ENCODE measurements at regions not wholly inside any gene's neighbourhood (a gene's known extent, or its start where the extent isn't known, plus 50 kb on each side); places are given as distances from the start of the nearest gene placed in this dataset.

DNA sequence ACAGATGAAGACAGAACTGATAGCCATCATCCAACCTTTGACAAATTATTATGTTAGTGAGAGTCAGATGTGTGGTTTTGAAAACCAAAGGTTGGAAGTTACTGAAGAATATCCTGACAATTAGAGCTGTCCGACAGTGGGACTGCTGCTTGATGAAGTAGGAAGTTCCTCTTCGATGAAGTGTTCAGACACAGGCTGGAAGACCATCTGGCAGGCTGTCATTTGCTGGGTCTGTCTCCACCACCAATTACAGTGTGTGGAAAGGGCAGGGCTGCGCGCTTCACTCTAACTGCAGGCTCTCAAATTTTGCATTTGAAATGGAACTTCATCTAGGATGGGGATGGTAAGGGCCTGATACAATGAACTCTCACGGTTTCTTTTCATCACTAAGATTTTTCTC, 313.8 kb downstream of the PIK3C3 start:
- Mint-ChIP-seq H3K27ac (no peak overlapping the region), H3K9me3 (no peaks in the 10 kb centered on the region), H3K36me3 (ENCODE audit: low read depth) (no peaks in the 10 kb centered on the region), H3K27me3 (no peaks in the 10 kb centered on the region), H3K4me1 (no peaks in the 10 kb centered on the region), H3K4me3 (no peak overlapping the region)
- no peak for DNase-seq
- no peak for ATAC-seq

DNA sequence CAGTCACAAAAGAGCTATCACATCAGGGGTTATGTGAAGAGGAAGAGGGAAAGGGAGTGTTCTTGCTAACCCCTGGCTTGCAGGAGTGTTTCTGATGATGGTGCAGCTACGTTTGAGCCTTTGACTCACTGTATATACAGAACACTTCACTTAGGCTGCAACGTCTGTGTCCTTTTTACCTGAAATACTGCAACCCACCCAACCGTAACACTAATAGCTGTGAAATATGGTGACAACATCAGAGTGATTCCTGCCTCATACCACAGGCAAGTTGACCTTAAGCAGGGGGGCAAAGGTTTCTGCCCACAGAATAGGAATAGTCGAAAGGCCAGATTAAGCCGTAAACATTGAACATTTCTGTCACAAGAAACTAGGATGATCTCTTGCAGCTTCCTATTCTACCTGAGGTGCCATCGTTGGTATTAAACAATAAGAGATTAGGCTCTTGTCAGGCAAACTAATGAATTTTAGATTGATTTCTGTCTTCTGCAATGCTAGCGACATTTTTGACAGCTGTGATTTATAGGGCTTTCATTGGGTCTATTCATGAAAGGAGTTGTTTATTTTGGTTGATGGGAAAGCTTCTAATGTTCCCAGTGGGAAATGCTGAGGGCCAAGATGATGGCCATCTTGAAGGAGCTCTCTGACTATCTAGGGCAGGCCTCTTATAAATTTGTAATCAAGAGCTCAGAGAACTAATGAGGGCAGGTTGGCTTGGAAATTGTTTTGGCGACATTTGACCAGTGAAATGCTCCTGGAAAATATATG, 316.8 kb downstream of the PIK3C3 start:
- ATAC-seq (no peak), DNase-seq (no peak)
- Mint-ChIP-seq H3K4me3 (no peak overlapping the region), H3K27ac (no peak overlapping the region), H3K4me1 (no peaks in the 10 kb centered on the region), H3K9me3 (no peaks in the 10 kb centered on the region), H3K36me3 (ENCODE audit: low read depth) (no peaks in the 10 kb centered on the region), H3K27me3 (no peaks in the 10 kb centered on the region)

DNA sequence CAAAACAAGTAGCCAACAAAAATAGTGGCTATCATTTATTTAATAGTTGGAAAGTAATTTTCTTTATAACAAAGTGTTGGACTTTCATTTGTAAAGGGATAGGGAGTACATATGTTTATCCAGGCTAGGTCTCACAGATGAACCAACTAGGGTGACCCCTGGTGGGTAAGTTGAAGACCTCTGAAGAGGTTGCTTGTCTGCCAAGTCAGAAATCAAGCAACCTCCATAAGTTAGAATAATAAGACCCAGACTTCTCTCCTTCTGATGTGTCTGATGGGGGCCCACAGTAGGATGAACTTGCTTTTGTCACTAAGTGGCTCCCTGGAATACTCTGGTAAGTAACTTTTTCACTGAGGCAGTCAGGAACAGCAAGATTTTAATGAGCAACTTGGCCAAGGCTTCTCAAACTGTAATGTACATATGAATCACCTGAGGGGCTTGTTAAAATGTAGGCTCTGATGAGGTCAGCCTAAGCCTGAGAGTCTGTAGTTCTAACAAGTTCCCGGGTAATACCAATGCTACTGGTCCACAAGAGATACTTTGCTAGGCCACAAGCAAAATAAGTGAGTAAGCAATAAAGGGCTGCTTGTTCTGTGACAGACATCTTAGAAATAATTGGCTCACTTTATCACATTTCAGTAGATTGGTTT, 319.6 kb downstream of the PIK3C3 start:
- H3K27me3 Mint-ChIP-seq, result no peaks in the 10 kb centered on the region
- no peak for DNase-seq
- no peaks in the 10 kb centered on the region for H3K4me1 Mint-ChIP-seq
- H3K36me3 Mint-ChIP-seq (ENCODE audit: low read depth), result no peaks in the 10 kb centered on the region
- no peak overlapping the region for H3K27ac Mint-ChIP-seq
- no peak for ATAC-seq
- no peaks in the 10 kb centered on the region for H3K9me3 Mint-ChIP-seq
- no peak overlapping the region for H3K4me3 Mint-ChIP-seq

DNA sequence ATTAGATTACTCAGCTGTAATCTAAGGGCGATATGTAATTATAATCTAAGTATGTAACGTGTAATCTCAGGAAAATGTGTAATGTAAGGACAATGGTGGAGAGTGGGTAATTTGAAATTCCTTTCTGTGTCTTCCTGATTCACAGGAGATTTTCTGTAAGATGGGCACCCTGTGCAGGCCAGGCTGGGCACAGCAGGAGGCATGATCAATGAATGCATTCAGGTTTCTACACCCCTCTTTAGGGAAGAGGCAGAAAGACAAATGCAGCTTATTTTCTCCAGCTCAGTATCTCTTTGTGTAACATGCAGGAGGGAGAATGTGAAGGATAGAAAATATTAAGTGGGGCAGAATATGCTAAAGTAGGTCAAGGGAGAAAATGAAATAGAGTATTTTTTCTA, 320.1 kb downstream of the PIK3C3 start:
- DNase-seq, result no peak
- Mint-ChIP-seq H3K4me1 (no peaks in the 10 kb centered on the region), H3K4me3 (no peak overlapping the region), H3K27ac (no peak overlapping the region), H3K27me3 (no peaks in the 10 kb centered on the region), H3K9me3 (no peaks in the 10 kb centered on the region), H3K36me3 (ENCODE audit: low read depth) (no peaks in the 10 kb centered on the region)
- ATAC-seq, result no peak

DNA sequence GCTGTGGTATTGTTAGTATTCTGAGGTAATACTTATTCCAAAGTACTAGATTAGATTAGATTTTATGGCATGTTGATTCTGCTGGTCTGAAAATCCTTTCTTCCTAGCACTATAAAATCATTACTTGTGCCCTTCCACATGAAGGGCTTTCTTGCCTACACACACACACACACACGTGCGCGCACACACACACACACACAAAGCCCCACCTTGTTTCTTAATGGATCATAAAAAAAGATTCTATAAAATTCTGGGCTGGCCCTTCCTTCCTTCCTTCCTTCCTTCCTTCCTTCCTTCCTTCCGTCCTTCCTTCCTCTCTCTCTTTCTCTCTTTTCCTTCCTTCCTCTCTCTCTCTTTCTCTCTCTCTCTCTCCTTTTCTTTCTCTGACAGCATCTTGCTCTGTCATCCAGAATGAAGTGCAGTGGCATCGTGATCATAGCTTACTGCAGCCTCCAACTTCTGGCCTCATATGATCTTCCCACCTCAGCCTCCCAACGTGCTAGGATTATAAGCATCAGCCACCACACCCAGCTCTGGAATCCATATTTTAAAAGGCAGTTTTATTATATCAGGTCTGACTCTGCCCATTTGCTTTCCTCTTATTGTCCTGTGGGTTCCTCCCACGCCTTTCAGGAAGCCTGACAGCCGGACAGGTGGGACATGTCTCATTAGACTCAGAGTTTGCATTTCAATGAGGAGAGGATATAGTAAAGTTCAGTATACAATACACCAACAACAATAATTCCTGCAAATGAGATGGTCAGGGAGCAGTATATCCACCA, 321.1 kb downstream of the PIK3C3 start:
- Mint-ChIP-seq H3K4me1 (no peaks in the 10 kb centered on the region), H3K4me3 (no peak overlapping the region), H3K36me3 (ENCODE audit: low read depth) (no peaks in the 10 kb centered on the region), H3K27ac (no peak overlapping the region), H3K27me3 (no peaks in the 10 kb centered on the region), H3K9me3 (no peaks in the 10 kb centered on the region)
- ATAC-seq (no peak), DNase-seq (no peak)

DNA sequence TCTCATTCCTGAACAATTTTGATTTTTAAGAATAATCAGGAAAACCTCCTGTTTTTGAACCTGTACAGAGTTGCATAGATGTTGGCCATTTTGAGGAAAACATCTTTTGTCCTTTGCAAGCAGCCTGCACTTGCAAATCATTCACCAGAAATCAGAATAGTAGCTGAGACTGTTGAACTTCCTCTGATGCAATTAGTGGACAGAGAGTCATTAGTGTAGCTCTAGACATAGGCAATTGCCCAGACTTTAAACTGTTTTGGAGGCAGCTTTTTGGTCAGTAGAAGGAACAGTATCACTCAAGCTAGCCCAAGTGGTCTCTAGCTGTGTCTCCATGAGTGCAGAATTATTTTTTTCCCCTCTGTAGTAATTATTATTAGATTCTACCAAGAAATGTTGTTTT, 326.1 kb downstream of the PIK3C3 start:
- Mint-ChIP-seq H3K27me3 (peaks cover 2% of the 10 kb centered on the region), H3K36me3 (ENCODE audit: low read depth) (no peaks in the 10 kb centered on the region), H3K9me3 (no peaks in the 10 kb centered on the region), H3K27ac (no peak overlapping the region), H3K4me3 (no peak overlapping the region), H3K4me1 (no peaks in the 10 kb centered on the region)
- no peak for DNase-seq
- no peak for ATAC-seq

DNA sequence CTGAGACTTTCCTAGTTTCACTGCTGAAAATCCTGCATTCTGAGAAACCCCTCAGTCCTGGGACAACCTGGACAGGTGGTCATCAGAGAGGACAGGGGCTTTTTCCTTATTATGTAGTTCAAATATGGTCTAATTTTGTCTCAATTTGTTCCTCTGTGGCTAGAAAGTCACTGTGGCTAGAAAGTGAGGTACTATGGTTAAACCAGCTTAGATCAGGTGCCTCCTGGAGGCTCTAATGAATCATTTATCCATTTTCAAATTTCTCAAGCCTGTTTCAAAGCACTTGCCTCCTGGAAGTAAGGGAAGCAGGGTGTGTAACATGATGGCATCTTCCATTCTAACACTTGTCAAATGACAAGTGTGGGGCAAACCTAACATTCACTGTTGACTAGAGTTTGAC, 326.8 kb downstream of the PIK3C3 start:
- DNase-seq (no peak), ATAC-seq (no peak)
- H3K9me3 Mint-ChIP-seq, result no peaks in the 10 kb centered on the region
- no peak overlapping the region for H3K27ac Mint-ChIP-seq
- H3K4me3 Mint-ChIP-seq, result no peak overlapping the region
- no peaks in the 10 kb centered on the region for H3K4me1 Mint-ChIP-seq
- H3K27me3 Mint-ChIP-seq, result peaks cover 4% of the 10 kb centered on the region
- H3K36me3 Mint-ChIP-seq (ENCODE audit: low read depth), result no peaks in the 10 kb centered on the region

DNA sequence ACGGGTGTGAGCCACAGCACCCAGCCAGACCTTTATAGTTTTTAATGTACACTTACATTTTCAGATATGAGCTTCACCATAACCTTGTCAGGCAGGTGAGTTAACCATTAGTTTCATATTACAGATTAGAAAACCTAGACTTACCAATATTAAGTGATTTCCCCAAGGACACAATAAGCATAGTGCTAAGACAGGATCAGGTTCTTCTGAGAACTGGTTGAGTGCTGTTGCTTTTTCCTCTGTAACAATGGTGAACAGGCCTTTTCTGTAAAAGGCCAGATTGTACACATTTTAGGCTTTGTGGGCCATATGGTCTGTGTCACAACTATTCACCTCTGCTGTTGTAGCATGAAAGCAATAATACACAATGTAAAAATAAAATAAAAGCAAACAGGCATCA, 332.0 kb downstream of the PIK3C3 start:
- Mint-ChIP-seq H3K36me3 (ENCODE audit: low read depth) (no peaks in the 10 kb centered on the region), H3K4me1 (no peaks in the 10 kb centered on the region), H3K27ac (no peak overlapping the region), H3K4me3 (no peak overlapping the region), H3K27me3 (peaks cover 4% of the 10 kb centered on the region), H3K9me3 (no peaks in the 10 kb centered on the region)
- ATAC-seq (no peak), DNase-seq (no peak)

DNA sequence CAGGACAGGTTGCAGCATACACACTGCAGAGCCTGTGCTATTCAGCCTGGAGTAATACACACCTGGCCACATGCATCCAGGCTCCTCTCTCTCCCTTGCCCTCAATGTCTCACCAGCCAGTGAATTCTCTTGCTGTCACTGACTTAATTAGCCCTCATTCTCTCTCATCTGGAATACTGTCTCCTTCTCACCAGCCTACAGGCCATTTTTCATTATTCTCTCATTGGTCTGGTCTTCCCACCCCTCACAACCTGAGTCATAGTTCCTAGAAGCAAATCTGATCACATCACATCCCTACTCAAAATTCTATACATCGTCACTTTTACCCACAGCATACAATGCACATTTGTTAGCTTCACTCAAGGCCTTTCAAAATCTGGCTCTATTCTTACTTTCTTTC, 333.1 kb downstream of the PIK3C3 start:
- ATAC-seq, result no peak
- H3K27ac Mint-ChIP-seq, result no peak overlapping the region

DNA sequence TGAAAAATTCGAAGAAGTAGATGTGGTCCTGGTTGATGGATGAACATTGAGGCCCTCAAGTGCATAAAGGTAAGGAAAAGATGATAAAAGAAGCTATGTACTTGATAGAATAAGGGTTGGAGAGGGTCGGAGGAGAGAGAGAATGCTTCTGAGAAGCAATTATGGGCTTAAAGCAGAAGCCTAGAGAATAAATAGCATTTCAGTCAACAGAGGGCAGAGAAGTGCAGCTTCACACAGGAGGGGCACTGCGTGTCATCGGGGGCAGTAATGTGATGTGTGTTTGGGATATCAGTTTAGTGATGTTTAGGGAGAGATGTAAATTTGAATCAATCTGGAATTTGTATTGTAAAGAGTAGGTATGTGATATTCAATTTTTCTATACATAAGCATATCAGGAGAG, 334.5 kb downstream of the PIK3C3 start:
- no peak for ATAC-seq

More for the DNA sequence above, 333.1 kb downstream of the PIK3C3 start:
- no peaks in the 10 kb centered on the region for H3K36me3 Mint-ChIP-seq (ENCODE audit: low read depth)
- H3K9me3 Mint-ChIP-seq, result no peaks in the 10 kb centered on the region
- H3K4me1 Mint-ChIP-seq, result no peaks in the 10 kb centered on the region
- no peak for DNase-seq
- H3K27me3 Mint-ChIP-seq, result peaks cover 4% of the 10 kb centered on the region
- no peak overlapping the region for H3K4me3 Mint-ChIP-seq

DNA sequence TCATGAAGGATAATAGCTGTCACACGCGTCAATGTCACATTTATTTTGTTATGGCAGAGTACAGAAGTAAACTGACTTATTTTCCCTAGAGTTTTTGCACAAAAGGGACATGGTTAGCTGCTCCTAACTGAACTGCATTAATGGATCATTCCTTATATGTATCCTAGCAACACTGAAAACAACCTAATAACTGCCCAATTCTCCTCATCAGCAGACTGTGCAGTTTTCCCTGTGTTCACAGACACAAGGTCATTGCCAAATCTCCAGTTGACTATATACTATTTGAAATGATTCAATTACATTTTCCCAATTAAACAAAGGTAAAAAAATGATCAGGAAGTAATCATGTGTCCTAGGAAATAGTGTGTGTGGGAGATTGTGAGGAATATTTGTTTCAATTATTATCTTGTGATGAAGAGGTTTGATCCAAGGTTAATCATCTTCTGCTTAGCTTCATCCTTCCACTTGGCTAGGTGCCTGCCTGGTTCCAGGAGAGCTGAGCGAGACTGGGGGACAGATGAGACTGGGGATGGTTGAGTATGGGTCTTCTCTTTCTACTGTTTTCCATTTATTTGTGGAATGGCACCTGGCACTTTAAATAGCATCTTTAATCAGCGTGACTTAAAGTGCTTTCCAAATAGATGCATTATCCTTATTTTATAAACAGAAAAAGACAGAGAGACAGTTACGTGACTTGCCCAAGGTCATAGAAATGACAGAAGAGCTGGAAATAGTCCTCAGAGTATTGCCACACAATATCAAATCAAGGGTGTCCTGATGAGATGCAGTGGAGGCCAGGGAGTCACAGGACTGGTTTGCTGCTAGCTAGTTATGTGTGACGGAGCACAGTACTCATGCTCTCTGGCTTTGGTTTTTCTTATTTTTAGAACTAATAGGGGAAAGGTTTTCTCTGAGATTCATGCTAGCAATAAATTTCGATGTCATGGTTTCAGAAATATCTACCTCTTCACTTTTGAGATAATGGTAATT, 335.6 kb downstream of the PIK3C3 start:
- H3K27me3 Mint-ChIP-seq, result peaks cover 4% of the 10 kb centered on the region
- no peaks in the 10 kb centered on the region for H3K9me3 Mint-ChIP-seq
- no peaks in the 10 kb centered on the region for H3K4me1 Mint-ChIP-seq
- no peak for DNase-seq
- H3K27ac Mint-ChIP-seq, result no peak overlapping the region
- H3K4me3 Mint-ChIP-seq, result no peak overlapping the region
- no peaks in the 10 kb centered on the region for H3K36me3 Mint-ChIP-seq (ENCODE audit: low read depth)
- no peak for ATAC-seq

More for the DNA sequence above, 334.5 kb downstream of the PIK3C3 start:
- Mint-ChIP-seq H3K4me1 (no peaks in the 10 kb centered on the region), H3K4me3 (no peak overlapping the region), H3K27me3 (peaks cover 4% of the 10 kb centered on the region), H3K9me3 (no peaks in the 10 kb centered on the region), H3K27ac (no peak overlapping the region), H3K36me3 (ENCODE audit: low read depth) (no peaks in the 10 kb centered on the region)
- DNase-seq, result no peak

DNA sequence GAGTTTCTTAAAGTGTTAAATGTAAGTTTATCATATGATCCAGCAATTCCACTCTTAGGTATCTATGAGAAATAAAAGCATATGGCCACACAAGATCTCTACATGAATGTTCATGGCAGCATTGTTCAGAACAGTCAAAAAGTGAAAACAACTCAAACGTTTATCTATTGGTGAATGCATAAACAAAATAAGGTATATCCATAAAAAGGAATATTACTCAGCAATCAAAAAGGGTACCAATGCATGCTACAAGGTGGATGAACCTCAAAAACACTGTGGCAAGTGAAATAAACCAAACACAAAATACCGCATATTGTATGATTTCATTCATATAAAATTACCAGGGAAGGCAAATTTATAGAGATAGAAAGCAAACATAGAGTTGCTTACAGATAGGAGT, 337.6 kb downstream of the PIK3C3 start:
- Mint-ChIP-seq H3K27me3 (no peaks in the 10 kb centered on the region), H3K4me1 (no peaks in the 10 kb centered on the region), H3K4me3 (no peak overlapping the region), H3K9me3 (no peaks in the 10 kb centered on the region), H3K36me3 (ENCODE audit: low read depth) (no peaks in the 10 kb centered on the region), H3K27ac (no peak overlapping the region)
- DNase-seq (no peak), ATAC-seq (no peak)

DNA sequence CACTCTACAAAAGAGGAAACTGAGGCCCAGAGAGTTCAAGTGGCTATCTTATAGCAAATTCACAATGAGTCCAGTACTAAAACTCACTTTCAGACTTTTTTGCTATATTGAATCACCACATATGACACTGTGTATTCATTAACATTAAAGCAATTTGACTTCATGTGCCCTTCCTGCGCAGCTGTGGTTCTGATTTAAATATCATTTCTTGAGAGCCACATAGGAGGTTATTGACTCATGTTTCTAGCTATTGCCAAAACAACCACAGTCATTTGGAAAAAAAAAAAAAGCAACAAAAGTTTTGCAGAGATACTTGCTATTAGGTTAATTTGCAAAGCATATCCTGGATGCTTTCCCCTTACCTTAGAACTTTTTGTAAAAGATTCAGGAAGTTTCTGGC, 341.2 kb downstream of the PIK3C3 start:
- Mint-ChIP-seq H3K27me3 (peaks cover 2% of the 10 kb centered on the region), H3K9me3 (no peaks in the 10 kb centered on the region), H3K27ac (no peak overlapping the region), H3K4me1 (no peaks in the 10 kb centered on the region), H3K4me3 (no peak overlapping the region), H3K36me3 (ENCODE audit: low read depth) (no peaks in the 10 kb centered on the region)
- no peak for DNase-seq
- no peak for ATAC-seq

DNA sequence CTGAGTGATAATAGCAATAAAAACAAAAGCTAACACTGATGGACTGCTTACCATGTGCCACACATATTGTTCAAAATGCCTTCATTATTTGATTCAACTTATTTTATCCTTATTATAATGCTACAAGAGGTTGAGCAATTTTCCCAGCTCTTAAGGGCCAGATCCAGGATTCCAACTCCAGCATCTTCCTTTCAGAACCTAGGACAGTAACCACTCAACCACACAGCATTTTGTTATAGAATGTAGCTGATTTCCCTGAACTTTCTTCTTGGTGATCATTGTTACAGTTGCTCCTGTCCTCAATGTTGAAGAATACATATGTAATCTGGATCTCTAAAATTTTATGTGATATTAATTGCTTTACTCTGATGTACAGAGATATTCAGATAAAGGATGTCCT, 341.7 kb downstream of the PIK3C3 start:
- H3K27ac Mint-ChIP-seq, result no peak overlapping the region
- H3K36me3 Mint-ChIP-seq (ENCODE audit: low read depth), result no peaks in the 10 kb centered on the region
- DNase-seq (no peak), ATAC-seq (no peak)
- no peak overlapping the region for H3K4me3 Mint-ChIP-seq
- H3K4me1 Mint-ChIP-seq, result no peaks in the 10 kb centered on the region
- H3K9me3 Mint-ChIP-seq, result no peaks in the 10 kb centered on the region
- H3K27me3 Mint-ChIP-seq, result peaks cover 2% of the 10 kb centered on the region

Measured in activated naive CD8-positive, alpha-beta T cell treated with anti-CD3 and anti-CD28 coated beads, Interleukin-2, amount 50 U/mL, for 24 hours (primary cell).